HL-60 (cell line): ENCODE measurements at regions not wholly inside any gene's neighbourhood (a gene's known extent, or its start where the extent isn't known, plus 50 kb on each side); places are given as distances from the start of the nearest gene placed in this dataset.

Source experiments
- CTCF ChIP-seq: IDR thresholded peaks from one replicate; pipeline ENCODE4 v1.5.1; 2011; ENCODE audit warnings: low read length, control low read depth, inconsistent platforms; ENCODE audit not compliant: insufficient read depth
- GABPA ChIP-seq: IDR thresholded peaks from 2 replicates; pipeline ENCODE4 v1.6.1; 2012; ENCODE audit warnings: low read depth
- POLR2AphosphoS5 ChIP-seq: IDR thresholded peaks from 2 replicates; pipeline ENCODE4 v1.6.1; 2012; ENCODE audit warnings: low read depth
- TF ChIP-seq, protein P1 (sequence below): IDR thresholded peaks from 2 replicates; pipeline ENCODE4 v1.6.1; 2012; ENCODE audit warnings: low read depth; ENCODE audit not compliant: insufficient replicate concordance

GRCh38 chr5:125262782-125263181 lies 516.3 kb upstream of the ZNF608 start:
- TF ChIP-seq CTCF (no peak), GABPA (no peak), POLR2AphosphoS5 (no peak)
- TF ChIP-seq, protein P1, sequence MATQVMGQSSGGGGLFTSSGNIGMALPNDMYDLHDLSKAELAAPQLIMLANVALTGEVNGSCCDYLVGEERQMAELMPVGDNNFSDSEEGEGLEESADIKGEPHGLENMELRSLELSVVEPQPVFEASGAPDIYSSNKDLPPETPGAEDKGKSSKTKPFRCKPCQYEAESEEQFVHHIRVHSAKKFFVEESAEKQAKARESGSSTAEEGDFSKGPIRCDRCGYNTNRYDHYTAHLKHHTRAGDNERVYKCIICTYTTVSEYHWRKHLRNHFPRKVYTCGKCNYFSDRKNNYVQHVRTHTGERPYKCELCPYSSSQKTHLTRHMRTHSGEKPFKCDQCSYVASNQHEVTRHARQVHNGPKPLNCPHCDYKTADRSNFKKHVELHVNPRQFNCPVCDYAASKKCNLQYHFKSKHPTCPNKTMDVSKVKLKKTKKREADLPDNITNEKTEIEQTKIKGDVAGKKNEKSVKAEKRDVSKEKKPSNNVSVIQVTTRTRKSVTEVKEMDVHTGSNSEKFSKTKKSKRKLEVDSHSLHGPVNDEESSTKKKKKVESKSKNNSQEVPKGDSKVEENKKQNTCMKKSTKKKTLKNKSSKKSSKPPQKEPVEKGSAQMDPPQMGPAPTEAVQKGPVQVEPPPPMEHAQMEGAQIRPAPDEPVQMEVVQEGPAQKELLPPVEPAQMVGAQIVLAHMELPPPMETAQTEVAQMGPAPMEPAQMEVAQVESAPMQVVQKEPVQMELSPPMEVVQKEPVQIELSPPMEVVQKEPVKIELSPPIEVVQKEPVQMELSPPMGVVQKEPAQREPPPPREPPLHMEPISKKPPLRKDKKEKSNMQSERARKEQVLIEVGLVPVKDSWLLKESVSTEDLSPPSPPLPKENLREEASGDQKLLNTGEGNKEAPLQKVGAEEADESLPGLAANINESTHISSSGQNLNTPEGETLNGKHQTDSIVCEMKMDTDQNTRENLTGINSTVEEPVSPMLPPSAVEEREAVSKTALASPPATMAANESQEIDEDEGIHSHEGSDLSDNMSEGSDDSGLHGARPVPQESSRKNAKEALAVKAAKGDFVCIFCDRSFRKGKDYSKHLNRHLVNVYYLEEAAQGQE = no peak
